ENCODE measurements at regions not wholly inside any gene's neighbourhood (a gene's known extent, or its start where the extent isn't known, plus 50 kb on each side); places are given as distances from the start of the nearest gene placed in this dataset.

- no peak for DNase-seq
Measured at GRCh38 chr5:133704411-133704810, 92.1 kb upstream of the FSTL4 start.

DNA sequence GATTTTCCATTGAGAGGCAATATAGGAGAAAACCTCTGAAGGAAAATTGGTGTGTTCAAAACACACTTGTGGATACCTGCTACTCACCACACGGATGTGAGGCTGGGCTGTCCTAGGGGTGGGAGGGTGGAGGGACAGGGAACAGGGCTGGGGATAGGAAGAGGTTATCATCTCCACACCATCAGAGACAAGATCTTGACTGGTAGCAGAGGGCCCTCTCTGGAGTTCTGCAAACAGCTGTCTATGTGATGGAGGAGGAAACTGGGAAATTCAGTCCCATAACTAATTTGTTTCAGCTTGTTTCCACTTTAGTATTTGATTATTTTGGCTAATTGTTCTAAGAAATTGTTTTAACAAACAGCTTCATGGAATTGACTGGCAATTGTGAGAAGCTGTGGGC lies 91.6 kb upstream of the FSTL4 start:
- DNase-seq = no peak

- no peak for DNase-seq
Measured at GRCh38 chr5:133702791-133703770, 90.7 kb upstream of the FSTL4 start.

DNA sequence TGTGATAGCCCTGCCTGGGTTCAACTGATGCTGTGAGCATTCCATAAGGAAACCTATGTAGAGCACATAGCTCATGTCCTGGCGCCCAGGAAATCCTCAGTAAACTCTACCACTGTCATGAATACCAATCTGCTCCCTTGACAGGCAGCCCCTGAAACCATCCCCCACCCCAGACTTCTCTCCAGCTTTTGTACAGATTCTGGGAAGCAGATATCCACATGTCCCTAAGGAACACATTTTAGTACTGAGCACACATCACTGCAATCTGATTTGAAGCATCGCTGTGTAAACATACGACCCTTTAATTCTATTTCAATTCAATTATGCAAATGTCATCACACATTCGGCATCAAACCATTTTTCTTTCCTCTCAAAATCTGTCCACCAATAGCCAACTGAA lies 89.5 kb upstream of the FSTL4 start:
- no peak for DNase-seq

GRCh38 chr5:133700251-133700650 lies 87.9 kb upstream of the FSTL4 start:
- no peak for DNase-seq

- DNase-seq = no peak
Measured at GRCh38 chr5:133698646-133699526, 86.5 kb upstream of the FSTL4 start.

DNA sequence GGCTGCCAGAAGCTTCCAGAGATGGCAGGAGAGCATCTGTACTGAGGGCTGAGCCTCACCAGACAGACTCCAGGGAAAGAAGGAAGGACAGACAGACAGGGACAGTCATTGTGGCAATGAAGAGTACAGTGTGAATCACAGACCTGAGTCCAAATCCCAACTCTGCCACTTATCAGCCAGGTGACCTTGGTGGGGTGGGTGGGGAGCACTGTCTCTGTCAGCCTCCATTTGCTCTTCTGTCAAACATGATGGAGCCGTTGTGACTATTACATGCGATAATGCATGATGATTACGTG lies 85.9 kb upstream of the FSTL4 start:
- no peak for DNase-seq

DNA sequence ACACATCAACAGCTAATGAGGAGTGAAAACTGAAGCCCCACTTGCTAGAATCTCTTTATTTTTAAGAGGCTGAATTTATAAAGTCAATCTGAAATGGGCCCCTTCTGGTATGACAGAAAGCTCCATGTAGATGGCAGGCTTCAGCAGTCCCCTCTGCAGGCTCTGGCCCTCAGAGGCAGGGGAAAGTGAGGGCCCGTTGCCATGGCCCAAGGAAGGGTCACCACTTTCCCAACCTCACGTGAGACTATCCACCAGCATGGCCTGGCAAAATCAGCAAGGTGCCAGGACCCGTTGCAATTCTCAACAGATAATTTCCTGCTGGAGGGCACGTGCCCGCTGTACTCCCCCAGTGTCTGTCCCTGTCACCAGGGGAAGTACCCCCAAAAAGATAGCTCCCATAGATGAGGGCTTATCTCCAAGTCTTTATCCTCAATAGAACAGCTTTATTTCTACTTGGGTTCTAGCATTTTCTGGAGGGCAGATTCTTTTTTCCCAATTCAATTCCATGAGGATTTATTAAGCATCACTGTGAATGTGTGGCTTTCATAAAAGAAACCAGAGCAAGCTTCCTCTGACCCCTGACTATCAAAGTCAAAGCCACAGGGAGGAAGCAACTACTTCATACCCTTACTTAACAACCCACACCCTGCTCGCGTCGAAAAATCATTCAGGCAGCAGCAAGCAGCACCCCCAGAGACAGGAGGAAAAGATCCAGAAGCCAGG lies 85.4 kb upstream of the FSTL4 start:
- no peak for DNase-seq

- peak in 2 of 3 experiments; percentile 2 to 5 for DNase-seq
Measured at GRCh38 chr5:133696782-133697507, 84.6 kb upstream of the FSTL4 start.

DNA sequence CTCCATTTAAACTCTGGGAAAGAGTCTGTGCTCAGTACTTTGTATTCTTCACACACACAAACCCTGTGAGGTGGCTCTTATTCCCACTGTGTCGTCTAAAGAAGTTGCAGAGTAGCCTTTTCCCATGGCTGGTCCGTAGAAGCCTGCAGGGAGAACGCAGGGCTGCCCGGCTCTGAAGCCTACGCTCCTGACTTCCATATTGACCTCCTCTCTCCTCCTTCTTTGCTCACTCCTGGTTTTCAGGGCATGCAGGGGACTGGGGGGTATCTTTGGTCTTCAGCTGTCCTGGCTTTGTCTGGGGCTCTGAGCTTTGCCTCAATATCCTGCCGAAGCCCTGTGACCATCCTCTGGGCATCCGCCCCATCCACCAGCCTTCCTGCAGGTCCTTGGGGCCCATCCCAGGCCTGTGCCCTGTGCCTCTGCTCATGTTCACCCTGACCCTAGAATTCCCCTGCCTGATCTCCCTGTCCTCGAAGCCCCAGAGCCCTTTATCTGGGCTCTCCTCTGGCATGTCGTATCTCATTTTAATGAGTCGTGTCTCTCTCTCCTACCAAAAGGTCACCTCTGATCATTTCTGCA lies 83.8 kb upstream of the FSTL4 start:
- DNase-seq = no peak

DNA sequence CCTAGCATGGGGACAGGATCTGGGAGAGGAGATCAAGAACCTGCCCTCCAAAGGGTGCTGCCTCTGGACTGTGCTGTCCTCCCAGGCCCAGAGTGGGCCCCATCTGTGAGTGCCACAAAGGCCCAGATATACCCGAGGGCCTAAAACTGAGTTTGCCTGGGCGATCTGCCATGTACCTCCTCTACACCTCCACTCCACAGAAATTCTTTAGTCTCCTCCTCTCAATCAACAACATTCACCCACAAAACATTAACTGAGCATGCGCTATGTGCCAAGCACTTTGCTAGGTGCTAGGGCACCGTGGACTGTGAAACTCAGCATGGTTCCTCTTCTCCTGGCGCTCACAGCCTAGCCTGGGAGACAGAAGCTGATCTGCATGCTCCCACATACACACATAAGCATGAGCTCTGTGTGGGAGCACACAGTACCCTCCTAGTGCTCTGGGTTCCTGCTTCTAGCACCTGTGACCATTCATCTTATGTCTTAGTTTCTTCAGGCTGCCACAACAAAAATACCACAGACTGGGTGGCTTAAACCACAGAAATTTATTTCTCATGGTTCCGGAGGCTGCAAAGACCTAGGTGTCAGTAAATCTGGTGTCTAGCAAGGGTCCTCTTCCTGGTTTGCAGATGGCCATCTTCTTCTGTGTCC lies 82.0 kb upstream of the FSTL4 start:
- DNase-seq = no peak

DNA sequence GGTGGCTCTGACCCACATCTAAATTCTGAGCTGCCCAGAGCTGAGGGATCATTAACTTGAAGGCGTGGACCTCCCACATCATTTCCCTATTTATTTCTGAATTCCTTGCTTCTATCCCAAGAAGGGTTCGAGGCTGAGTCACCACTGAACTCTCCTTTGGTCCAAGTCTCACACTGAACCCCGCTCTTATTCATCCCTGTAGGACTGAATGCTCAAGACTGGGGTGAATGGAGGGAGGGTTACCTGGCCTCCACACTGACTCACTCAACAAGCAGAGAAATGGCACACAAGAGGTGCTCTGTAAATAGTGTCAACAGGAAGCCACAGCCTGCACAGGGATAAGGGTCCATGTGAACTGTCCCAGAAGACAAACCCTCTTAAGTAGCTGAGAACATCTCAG lies 79.1 kb upstream of the FSTL4 start:
- no peak for DNase-seq

DNA sequence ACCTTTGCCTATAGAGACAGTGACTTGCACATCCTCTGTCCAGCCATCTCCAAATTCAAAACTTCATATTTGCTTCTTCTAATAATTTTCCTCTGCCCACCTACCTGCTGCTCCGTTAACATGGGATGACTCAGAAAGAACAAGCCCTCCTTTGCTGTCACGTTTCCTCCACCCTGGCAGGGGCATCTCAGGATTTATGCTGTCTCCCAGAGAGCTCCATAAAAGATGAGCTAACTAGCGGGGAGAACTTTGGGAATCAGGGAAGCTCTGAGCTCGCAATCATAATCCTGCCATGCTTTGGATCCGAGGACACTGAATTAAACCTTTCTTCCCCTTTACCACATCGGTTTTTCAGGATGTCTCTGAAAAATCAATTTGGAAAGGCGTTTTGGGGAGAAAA lies 78.4 kb upstream of the FSTL4 start:
- no peak for DNase-seq

DNA sequence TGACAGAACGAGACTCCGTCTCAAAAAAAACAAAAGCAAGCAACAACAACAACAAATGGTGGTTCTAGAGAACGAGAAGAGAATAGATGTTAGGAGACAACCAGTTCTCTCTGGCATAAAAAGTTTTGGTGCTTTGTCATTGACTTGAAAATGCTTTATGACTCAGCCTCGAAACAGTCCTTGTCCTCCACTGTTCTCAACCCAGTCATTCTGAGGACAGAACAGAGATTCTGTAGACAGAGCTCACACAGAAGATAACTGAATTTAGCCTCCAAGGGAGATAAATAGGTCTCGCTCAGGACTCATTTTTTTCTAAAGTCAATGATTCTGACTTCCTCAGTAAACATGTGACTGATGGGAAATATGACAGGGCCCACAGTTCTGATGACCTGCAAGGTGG lies 76.0 kb upstream of the FSTL4 start:
- DNase-seq = no peak

- peak in 1 of 3 experiments; percentile 8 for DNase-seq
Measured at GRCh38 chr5:133687212-133688061, 75.1 kb upstream of the FSTL4 start.

DNA sequence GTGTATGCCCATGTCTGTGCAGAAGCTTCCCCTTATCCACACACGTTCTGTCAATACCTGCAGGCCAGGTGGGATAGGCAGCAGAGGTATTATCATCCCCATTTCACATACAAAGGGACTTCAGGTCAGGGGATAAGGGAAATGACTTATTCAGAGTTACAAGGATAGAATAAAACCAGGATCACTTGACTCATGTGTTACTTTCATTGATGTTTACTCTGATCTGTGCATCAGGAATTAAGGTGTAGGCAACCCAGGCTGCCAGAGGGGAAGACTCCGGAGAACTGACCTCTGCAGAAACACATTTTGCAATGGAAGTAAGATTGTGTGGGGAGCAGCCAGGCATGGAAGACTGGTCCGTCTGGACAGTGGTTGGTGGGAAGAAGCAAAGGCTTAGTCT lies 74.2 kb upstream of the FSTL4 start:
- DNase-seq = no peak

DNA sequence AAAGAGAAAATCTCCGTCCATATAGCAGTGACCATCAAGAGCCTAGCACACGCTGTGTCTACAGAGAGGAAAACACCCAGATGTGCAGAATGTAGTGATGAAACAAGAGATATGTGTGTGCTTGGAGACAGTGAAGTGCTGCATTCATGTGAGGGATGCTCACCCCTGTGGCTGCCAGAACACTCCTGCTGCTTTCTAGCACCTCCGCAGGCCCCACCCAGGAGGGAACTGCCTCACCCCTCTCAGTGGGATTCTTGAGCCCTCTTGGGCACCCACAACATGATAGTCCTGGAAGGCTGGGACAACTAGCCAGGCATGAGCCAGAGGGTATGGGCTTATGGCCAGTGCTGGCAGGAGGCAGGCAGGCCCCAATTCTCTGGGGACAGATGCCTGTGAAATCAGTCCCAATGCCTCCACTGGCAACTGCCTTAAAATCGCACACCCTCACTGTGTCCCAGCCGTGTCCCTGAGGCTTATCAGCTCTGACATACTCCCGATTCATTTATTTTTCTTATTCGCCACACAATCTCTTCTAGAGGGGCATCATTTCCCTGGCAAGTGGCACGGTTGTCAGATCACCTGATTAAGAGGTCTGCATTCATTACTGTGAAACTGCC lies 73.2 kb upstream of the FSTL4 start:
- DNase-seq = no peak

- DNase-seq = no peak
Measured at GRCh38 chr5:133683646-133684596, 71.6 kb upstream of the FSTL4 start.

DNA sequence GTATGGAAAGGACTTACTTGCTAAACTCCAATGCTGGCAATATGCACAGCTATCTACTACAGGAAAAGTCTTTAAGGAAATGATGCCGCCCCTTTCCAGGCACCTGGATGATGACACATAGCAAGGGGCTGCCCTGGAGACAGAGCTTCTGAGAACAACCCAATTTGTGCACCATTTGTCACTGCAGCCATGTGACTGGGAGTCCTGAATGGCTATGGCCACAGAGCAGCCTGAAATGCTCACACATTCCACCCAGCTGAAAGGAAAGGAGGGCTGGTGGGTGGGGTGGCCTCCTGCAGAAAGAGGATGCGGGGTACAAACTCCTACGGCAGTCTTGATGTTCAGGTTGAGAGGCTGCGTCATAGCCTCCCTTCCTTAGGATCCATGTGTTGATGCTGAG lies 70.1 kb upstream of the FSTL4 start:
- DNase-seq = no peak
